AG09319 (cell line): ENCODE measurements at regions not wholly inside any gene's neighbourhood (a gene's known extent, or its start where the extent isn't known, plus 50 kb on each side); places are given as distances from the start of the nearest gene placed in this dataset.

Source experiments
- DNase-seq: peaks from one replicate; pipeline ENCODE4 v3.0.0-alpha.2; 2010; ENCODE audit warnings: low read depth; ENCODE audit errors: extremely low read depth
- TF ChIP-seq, protein P1 (sequence below): IDR thresholded peaks from 2 replicates; pipeline ENCODE4 v1.5.1; 2011; ENCODE audit warnings: low read depth, mild to moderate bottlenecking, inconsistent platforms, low read length, moderate library complexity

- no peak for DNase-seq
- TF ChIP-seq, protein P1, sequence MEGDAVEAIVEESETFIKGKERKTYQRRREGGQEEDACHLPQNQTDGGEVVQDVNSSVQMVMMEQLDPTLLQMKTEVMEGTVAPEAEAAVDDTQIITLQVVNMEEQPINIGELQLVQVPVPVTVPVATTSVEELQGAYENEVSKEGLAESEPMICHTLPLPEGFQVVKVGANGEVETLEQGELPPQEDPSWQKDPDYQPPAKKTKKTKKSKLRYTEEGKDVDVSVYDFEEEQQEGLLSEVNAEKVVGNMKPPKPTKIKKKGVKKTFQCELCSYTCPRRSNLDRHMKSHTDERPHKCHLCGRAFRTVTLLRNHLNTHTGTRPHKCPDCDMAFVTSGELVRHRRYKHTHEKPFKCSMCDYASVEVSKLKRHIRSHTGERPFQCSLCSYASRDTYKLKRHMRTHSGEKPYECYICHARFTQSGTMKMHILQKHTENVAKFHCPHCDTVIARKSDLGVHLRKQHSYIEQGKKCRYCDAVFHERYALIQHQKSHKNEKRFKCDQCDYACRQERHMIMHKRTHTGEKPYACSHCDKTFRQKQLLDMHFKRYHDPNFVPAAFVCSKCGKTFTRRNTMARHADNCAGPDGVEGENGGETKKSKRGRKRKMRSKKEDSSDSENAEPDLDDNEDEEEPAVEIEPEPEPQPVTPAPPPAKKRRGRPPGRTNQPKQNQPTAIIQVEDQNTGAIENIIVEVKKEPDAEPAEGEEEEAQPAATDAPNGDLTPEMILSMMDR = no peak
Measured at GRCh38 chr16:85395913-85396878, 216.9 kb upstream of the GSE1 start.

- DNase-seq = no peak
- TF ChIP-seq, protein P1 = no peak
Measured at GRCh38 chr16:85396879-85397871, 215.9 kb upstream of the GSE1 start.

DNA sequence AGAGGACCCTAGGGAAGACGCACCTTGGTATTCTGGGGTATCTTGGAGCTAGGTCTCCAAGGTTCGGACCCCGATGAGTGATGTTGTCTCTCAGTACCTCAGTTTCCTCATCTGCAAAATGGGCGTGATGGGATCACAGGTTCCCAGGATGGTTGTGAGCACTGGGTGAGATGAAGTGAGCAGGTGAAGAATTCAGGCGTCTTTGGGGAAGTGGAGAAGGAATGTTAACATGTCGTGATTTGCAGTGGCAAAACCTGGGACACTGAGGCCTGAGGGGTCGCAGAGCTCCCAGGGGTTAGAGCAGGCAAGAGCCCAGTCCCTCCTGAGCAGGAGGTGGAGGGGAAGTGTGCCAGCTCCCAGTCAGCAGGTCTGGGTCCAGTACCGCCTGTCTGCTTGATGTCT is 215.1 kb upstream of the GSE1 start:
- TF ChIP-seq, protein P1 = no peak
- no peak for DNase-seq

DNA sequence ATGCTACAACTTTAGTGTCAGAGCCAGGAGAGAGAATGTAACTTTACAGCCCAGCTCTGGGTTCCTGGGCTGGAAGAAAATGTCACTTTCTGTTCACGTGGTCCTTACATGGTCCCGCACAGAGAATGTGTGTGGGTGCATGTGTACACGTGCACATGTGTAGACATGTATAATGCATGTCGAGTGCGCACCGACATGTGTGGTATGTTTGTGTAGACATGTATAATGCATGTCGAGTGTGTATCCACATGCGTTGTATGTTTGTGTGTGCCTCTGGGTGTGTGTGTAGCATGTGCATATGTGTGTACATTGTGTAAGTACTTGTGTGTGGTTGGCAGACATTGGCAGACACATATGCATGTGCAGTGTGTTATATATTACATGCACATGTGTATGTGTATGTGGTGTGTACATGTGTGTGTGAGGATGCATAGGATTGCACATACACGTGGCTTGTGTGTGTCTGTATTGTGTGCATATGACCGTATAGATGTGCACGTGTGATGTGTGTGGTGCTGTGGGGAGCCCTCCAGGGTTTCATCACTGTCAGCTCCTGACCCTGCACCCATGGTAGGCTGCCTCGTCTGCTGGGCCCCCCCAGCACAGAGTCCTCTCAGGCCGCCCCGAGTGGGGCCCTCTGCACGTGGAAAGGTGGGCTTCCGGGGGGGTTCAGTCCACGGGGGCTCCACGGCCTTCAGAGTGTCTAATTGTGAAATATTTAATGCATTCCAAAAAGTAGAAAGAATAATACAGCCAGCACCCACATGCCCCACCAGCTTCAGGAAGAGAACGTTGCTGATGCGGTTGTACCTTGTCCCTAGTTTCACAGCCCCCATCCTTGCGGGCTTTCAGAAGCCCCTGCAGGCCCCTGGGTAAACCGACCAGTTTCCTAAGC is 214.2 kb upstream of the GSE1 start:
- no peak for DNase-seq
- TF ChIP-seq, protein P1 = no peak

DNA sequence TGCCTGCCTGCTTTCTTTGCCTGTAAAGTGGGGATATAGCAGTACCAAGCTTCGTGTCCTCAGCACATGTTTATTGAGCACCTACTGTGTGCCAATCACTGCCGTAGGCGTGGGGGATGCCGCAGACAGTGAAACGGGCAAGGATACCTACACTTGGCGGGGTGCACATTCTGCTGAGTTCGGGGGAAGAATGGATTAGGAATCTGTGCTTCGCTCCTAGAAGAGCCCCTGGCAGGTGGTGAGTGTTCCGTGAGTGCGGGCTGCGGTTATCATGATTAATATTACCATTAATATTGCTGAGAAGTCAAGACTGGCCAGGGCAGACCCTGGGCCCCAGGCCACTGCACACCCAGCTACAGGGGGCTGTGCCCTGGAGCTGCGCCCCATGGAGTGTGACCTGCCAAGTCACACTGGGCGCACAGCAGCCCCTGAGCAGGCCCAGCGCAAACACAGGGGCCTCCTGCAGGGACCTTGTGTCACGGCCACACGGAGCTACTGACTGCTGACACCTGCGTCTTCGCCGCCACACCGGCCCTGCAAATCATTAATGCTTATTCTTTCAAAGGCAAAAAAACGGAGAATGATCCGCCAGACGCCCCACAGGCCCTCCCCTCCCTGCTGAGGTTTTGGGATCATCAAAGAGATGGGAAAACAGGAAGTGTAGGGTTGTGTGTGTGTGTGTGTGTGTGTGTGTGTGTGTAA is 213.4 kb upstream of the GSE1 start:
- TF ChIP-seq, protein P1 = no peak
- no peak for DNase-seq
